GM19463 (cell line): ENCODE measurements at regions not wholly inside any gene's neighbourhood (a gene's known extent, or its start where the extent isn't known, plus 50 kb on each side); places are given as distances from the start of the nearest gene placed in this dataset.

Experiments used
- ATAC-seq: cut with Tn5 transposase; IDR thresholded peaks from one replicate; pipeline ENCODE4 v1.9.1; 2021; ENCODE audit warnings: mild to moderate bottlenecking, moderate library complexity; ENCODE audit not compliant: unreplicated experiment

DNA sequence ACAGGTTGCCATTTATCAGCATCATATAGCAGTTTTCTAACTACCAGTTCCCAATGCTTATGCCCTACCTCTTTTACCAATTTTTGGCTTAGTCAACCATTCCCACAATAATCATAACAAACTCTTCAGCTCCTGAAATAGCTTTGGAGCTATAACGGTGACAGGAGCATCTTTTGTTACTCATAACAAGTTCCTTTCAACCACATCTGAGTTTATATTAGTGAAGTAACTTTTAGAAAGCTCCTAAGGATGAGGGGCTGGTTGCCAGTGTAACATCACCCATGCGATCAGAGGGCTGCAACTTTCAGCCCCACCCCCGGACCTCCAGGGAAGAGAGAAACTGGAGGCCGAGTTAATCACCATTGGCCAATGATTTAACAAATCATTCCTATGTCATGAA lies 495.3 kb upstream of the RASGRP1 start:
- no peak for ATAC-seq

DNA sequence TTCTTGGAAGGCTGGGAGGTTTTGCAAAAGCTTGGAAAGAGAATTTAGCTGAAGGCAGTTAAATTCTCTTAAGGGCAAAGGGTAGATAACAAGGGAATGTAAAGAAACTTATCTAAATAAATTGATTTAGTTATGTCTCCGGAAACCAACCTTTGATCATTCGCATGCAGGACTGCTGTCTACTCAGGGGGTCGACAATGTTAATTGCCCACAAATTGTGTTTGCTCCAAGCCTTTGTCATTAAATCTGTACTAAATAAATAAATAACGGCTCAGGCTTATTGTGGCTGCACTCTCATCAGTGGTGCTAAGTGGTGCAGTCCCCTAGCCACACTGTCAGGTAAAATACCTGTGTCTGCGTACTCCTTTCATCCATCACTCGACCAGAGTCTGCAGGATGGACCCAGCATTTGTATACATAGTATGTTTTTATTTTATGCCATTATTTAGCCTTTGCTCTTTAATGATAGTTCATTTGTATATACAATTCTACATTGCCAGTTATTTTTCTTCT lies 497.4 kb upstream of the RASGRP1 start:
- ATAC-seq, result no peak

DNA sequence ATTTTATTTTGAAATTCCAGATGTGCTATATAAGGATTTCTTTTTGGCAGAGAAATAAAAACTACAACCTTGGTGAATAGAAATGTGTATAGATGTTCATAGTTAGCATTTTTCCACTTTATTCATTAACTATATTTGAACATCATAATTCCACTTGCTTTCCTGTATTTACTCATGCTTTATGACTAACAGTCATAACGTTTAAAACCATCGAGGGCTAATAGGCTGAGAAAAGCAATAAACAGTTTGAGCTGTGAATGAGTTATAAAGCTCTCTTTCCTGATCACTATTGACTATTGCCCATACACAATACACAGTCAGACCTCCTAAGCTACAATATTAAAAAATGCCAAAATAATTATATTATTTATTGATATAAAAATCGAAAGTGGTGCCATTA lies 502.1 kb upstream of the RASGRP1 start:
- no peak for ATAC-seq

DNA sequence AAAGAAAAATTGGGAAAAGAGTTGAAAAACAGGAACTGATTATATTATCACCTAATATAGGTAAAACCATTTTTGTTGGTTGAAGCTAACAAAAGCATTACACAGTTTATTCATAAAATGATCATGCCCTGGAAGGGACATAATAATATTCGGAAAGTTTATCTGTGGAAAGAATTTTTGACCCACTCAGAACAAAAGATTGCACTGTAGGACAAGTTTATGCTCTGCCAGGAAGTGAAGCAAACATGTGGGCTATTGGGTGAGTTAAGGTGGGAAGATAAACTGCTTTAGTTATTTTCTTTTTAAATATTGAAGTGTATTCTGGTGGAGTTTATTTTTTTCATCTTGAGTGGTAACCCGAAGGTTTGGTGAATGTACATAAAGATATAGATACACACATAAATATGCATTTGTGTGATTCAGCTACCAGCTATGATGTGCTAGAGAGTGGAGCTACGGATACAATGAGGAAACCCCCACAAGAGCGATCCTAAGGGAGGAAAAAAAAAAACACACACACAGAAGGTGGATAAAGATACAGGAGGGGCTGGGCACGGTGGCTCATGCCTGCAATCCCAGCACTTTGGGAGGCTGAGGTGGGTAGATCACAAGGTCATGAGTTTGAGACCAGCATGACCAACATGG lies 506.4 kb upstream of the THBS1 start:
- no peak for ATAC-seq

DNA sequence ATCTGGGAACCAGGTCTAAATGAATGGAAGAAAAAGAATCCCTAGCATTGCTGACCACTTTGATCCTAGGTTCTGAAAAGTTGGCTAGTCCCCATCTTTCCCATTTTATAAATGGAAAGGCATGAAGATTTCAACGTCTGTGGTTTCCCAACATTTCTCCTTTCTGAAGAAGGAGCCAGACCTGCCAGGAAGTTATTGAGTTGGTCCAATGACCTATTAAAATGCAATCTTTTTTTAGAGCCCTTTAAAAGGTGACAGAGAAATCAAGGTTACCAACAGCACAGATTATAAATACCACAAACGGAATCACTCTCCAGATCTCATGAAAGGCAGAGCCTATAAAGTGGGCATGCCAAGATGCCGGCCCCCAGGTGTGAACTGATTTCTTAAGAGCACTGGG lies 505.6 kb upstream of the THBS1 start:
- no peak for ATAC-seq

DNA sequence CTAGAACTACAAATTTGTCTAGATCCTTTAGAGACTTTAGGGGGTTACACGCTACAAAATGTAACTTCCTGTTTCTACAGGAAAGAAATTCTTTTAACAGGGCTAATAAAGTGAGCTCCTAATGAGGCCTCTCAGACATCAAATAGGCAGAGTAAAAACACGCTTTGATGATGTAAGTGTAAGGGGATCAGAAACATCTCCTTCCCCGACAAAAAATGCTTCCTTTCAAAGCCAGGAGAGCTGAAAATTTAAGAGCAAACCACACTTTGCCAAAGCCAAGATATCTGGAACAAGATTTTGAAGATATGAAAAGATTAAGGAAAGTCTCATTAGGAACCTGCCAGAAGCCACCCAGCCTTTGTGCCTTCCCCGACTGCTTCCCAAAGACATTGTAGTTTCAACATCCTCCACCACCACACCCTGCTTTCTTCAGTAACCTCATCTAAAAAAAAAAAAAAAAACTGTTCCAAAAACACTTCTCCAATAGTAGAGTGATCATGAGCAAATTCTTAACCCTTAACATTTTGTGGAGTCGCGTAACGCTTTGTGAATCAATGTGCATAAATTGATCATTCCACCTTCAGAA lies 505.0 kb upstream of the THBS1 start:
- no peak for ATAC-seq

DNA sequence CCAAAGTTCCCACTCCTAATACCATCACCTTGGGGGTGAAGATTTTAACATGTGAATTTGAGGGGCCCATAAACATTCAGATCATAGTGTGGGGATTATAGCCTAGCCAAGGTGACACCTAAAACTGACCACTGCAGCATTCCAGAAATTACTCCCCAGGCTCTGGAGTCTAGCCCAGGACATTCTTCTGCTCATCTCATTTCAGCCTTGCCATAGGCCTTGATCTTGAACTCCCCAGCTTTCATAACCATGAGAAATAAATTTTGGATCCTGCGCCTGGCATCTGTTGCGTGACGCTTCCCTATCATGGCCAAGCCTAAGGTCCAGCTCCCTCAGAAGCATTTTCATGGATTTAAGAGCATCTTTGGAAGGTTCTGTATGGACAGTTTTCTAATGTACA lies 502.9 kb upstream of the THBS1 start:
- no peak for ATAC-seq

DNA sequence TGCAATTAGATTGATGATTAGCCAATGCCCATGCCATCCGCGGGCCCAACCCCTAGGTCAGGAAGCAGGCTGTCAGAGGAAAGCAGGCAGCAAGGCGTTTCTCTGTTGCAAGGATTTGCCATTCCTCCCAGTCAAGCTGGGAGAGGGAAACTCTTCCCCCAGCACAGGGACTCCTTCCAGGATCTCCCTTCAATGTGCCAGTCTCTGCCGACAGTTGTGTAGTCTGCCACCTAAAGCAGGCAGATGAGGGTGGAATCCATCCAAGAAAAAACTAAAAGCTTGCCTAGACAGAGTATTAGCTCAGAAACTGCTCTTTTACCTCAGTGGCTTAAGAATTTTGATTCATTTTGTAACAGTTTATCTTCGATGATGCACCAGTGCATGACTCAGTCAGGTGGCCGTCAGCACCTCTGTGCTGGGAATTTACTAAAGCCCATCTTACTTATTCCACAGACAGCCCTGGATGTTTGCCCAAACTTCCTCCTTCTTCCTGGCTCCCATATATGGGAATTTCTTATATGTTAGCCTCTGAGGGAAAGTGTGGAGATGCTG lies 501.5 kb upstream of the THBS1 start:
- ATAC-seq, result no peak

DNA sequence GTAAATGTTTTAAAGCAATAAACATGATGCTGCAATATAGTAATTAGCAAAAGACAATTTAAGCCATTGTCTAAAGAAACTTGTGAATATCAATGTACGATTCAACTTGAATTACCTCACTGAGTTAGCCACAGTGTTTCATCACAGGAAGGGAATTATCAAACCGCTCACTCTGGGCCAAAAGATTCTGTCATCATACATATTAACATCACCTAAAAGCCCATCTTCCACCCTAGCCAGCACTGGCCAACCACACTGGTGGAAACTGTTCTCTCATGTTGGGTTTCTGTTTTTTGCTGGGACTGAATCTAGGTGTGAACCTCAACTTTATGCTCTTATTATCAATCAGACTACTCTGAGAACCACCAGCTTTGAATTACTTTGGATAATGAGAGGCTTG lies 497.7 kb upstream of the THBS1 start:
- ATAC-seq, result no peak

DNA sequence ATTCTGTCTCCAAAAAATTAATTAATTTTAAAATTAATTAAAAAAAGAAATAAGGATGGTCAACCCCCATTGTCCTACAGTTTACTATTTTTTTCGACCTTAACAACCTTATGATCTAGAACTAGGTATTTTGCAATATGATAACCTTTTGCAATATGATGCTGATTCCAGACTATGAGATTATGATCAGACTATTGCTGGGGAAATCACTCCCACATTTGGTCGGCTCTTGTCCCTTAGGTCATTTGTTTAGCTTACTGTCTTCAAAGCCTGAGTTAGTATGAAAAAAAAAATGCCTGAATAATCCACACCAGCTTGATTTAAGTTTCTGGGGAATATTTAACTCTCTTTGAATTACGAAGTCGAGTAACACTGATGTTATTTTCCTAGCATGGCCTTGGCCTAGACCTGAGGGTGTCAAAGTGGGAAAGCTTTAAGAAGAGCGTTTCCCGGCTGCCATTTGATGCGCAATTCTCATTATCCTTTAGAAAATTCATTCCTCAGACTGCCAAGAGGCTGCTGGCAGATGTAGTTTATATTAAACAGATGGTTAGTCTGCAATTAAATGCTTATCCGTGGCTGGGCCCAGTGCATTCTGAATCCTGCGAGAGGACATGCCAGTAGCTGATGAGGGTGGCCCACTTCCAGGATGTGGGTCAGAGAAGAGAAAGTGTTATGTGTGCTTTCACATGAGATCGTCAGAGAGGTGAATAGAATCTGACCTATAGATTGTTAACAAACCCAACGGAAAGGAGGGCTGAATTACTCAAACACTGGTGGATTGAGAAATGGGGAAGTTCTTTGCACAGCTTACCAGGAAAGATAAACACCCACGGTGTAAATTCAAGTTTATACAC lies 496.0 kb upstream of the THBS1 start:
- ATAC-seq, result no peak

DNA sequence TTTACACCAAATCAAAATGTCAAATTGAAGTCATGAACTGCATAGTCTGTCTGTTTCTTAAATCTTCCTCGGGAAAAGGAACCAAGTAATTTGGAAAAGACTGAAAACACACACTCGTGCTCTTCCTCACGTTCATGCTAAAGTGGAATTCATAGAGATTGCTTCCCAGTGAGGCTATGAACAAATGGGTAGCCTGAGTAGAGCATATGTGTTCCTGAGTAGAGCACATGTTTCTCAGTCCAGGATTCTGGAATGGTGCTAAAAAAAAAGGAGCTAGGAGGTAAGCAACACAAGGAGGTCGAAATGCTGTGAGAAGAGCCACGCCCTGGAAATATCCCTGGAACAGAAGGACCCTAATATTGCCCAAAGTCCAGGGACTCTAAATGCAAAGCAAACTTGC lies 494.2 kb upstream of the THBS1 start:
- ATAC-seq, result no peak

DNA sequence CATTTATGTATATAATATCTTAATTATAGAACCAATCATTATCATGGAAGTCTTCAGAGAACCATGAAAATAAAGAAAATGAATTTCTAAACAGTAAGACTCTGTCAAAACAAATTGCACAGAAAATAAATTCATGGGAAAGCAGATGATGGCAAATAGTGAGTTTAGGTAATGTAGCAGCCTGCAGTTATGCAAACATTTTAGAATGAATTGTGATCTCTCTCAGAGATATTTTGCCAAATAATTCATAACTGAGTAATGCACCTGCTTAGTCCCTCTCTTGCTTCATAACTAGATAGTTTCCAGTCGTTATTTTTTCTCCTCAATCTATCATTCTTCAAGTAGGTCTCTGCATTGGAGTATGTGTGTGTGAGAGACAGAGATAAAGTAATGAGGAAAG lies 492.7 kb upstream of the THBS1 start:
- no peak for ATAC-seq

DNA sequence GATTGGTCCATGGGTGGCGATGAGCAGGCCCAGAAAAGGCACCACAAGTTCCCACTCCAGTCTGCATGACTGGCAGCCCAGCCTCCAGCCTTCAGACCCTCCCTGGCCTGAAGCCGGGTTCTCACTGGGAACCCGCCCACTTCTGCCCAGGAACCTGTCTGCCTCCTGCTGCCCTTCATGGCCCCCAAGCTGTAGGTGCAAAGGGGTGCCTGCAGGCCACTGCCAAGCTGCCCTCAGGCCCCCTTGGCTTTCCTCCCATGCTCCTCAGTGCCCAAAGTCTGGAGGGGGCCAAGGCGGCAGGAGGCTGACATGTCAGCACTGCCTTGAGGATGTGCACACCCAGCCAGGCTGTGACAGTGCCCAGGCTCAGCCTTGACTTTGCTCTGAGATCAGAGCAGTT lies 488.5 kb upstream of the THBS1 start:
- no peak for ATAC-seq

DNA sequence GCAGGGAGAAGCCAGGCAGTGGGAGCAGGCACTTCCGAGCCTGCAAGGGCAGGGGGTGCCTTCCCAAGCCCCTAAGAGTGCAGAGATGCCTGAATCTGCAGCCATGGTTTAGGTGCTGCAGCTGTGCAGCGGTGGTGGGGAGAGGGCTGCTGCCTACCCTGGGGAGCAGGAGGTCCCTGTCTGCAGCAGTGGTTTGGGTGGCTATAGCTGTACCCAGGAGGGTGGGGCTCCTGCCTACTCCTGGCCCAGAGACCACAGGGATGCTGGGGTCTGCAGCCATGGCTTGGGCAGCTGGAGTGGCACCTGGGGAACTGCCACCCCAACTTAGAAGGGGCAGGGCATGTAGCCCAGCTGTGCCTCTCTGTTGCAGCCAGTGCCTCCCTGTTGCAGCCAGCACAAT lies 488.1 kb upstream of the THBS1 start:
- no peak for ATAC-seq

DNA sequence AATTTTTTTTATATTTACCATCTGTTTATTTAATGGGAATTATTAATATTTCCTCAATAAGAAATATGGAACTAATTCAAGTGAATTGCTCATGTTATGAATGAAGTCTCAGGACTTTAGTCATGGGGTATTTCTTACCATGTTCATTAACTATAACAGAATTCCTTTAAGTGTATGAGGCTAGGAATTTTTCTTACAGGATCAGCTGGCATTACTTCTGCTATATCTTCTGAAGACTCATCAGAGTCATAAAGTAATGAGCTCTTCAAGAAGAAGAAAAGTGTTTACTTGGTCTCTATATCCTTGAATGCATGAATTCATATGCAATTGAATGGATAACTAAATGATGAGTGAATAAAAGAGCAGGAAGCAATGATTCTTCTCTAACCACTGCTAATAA lies 486.8 kb upstream of the THBS1 start:
- no peak for ATAC-seq

DNA sequence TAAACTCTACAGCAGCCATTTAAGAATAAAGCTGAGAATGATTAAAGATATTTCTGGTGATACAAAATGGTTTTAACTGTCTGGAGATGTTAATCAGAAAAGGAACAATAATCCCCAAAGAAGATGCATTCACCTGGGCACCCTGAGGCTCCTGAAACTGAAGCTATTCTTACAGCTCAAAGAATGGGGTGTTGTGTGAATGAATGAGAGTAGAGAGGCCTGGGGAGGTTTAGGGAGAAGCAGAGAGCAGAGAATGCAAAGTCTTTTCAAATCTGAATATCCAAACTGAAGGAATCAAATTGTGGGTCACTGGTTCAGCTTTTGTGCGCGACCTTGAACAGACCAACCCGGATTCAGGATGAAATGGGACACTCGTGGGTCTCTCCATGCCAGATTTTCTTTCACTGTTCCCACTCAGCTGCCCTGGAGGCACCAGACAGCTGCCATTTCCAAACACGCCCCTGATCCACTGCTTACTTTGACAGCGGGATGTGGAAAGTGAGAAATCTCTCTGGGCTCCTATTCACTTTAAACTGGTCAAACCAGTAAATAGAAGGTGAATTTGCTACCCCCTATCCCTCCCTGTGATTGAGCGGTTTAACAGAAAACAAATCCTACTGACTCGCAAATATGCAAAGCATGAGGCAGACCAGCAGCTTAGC lies 485.5 kb upstream of the THBS1 start:
- no peak for ATAC-seq

DNA sequence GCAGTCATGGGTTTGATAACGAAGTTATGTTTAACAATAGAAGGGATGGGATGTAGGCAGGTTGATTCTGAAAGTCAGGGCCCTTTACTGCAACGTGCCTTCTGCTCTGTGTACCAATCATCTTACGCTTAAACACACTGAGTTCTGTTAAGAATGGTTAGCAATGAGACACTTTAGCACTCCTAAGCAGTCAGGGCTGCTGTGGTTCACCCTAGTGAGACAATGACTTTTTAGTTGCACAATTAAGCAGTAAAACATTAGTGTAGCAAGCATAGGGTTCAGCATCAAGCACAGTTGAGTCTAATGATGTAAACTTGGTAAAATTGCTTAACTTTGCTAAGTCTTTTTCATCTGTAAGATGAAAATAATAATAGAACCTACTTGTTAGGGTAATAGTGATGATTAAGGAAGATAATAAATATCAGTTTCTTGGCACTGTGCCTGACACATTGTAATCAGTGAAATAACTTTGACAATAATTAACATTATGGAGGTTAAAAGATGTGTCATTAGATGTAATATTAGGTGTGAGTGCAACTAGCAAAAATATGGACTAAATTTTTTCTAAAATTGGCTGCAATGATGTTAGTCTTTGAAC lies 484.2 kb upstream of the THBS1 start:
- no peak for ATAC-seq

DNA sequence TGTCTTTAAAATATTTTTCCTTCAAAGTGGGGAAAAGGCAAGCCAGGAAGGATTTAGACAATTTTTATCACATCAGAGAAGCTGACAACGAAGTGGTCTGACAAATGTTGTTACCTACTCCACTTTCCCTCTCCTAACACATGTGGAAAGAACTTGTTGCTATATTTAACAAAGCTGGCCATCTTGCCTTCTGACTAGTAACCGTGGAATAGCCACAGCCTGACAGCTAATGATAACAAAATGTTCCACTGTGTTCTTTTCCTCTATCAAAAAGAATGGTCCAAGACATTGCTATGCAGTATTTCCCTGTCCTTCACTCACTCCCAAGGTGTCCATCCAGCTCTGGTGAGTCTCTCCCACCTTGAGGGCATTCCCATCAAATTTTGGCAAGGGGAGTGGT lies 481.4 kb upstream of the THBS1 start:
- ATAC-seq, result no peak

DNA sequence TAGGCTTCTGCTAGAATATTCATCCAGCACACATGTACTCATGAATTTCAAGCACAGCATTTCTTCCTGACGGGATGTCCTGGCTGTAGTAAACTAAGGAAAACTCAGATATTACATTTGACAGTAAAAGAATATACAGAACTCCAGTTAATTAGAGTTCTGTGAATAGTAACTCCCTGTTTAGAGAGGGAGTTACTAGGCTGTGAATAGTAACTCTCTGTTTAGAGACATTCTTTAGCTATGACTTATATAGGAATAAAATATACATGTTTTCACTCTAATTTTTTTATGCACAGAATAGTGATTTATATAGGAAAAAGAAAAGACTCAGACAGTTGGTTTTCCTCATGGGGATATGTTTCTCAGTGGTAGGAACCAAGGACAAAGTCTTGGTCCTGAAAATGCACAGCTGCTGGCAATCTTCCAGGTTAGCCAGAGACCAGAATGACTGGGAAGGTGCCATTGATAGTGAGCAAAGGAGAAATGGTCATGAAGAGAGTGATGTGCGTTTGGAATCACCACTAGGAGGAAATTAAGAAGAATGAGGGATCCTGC lies 480.7 kb upstream of the THBS1 start:
- no peak for ATAC-seq

DNA sequence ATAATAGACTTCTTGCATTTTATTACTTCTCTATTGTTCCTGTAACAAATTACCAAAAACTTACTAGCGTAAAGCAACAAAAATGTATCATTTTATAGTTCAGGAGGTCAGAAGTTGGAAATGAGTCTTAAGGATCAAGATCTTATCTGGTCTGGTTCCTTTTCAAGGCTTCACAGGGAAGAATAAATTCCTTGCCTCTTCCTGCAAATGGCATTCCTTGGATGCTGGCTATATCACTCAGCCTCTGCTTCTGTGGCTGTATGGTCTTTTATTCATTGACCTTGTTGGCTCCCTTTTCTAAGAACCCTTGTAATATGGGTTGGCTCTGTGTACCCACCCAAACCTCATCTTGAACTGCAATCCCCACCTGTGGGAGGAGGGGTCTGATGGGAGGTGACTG lies 478.4 kb upstream of the THBS1 start:
- no peak for ATAC-seq

DNA sequence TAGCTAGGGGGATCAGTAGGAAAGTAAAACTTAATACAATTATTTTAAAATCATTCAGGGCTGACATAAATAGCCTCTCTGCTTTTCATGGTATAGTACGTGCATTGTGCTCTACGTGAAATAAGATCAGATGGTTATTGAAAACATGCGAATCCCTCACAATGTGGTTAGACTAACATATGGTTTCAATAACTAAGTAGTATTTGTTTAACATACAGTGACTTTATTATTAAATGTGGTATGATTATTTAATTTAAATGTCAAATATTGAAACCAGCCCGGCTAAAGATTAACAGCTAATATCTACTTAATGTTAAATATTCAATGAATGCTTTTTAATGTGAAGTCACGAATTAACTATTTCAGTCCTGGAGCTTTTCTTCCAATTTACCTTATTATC lies 473.9 kb upstream of the THBS1 start:
- no peak for ATAC-seq
